Astrocyte of the hippocampus (primary cell): ENCODE measurements at regions not wholly inside any gene's neighbourhood (a gene's known extent, or its start where the extent isn't known, plus 50 kb on each side); places are given as distances from the start of the nearest gene placed in this dataset.
"Not testable (repeated sequence)": the region's sequence is repeated elsewhere in the genome, so short reads cannot be mapped to it uniquely, and the experiment has no call there.

Experiments
- DNase-seq: peaks from one replicate; pipeline ENCODE4 v3.0.0; 2011; ENCODE audit warnings: low read depth, low spot score

DNA sequence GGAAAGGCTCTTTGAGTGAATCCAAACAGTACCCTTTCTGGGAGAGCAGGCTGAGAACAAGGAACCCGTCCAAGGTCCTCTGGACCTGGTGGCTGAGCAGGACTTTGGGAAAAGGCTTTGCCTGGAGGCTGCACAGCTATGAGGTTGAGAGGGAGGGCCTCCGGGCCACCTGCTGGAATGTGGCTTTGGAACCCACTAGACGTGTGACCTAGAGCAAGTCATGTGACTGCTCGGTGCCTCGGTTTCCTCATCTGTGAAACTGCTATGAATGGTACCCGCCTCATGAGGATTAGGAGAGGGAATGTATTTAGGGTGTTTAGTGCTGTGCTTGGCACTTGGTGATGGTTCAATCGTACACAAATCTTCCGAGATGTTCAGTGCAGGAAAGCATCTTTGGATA lies 50.4 kb downstream of the HAPSTR1 start:
- no peak for DNase-seq

DNA sequence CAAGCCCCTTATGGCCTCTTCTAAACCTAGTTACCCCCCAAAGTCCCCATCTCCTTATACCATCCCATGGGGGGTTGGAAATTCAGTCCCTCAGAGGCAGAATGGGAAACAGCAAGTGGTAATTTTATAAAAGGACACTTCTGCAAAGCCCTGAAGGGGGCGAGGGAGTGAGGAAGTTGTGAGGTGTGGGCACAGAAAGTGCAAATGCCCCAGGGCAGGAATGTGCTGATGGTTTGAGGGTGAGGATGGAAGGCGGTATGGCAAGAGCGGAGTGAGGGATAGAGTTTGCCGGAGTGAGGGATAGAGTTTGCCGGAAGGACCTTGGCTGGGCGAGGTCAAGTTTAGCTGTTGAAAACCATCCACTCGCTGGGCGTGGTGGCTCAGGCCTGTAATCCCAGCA lies 52.7 kb downstream of the HAPSTR1 start:
- no peak for DNase-seq

DNA sequence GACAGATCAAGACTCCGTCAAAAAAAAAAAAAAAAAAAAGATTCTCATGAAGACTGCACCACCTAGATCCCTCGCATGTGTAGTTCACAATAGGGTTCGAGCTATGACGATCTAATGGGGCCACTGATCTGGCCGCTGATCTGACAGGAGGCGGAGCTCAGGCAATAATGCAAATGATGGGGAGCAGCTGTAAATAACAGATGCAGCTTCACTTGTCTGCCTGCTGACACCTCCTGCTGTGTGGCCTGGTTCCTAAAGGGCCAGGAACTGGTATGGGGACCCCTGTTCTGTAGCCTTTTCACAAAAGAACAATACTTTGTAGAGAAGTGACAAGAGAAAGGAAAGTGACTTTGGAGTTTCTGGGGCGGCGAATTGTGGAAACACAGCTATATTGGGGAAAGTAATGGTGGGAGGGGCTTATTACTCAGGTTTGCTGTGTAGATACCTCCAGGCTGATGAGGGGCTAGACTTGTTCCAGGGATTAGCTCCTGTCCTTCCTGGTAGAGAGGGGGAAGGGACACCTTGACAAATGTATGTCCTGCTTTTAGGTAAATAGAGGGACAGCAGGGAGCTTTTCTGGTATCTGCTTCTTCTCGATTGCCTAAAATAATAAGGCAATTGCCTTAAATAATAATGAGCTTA lies 57.1 kb downstream of the HAPSTR1 start:
- DNase-seq: no peak

DNA sequence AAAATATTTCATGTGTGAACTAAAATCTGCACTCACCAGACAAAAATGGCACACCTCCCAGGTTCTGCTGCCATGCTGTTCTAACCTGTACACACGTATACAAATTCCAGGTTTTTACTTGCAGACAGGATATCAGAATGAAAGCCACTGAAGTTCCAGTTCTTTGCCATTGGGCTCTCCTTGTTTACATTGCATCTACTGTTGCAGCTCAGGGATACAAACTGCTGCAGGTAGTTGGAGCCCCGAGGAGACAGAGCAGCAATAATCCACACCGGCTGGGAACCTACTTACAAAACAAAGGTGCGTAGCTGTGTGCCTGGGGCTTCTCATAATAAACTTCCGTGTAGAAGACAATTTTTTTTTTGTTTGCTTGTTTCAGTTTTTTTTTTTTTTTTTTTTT lies 59.6 kb downstream of the HAPSTR1 start:
- DNase-seq: no peak

DNA sequence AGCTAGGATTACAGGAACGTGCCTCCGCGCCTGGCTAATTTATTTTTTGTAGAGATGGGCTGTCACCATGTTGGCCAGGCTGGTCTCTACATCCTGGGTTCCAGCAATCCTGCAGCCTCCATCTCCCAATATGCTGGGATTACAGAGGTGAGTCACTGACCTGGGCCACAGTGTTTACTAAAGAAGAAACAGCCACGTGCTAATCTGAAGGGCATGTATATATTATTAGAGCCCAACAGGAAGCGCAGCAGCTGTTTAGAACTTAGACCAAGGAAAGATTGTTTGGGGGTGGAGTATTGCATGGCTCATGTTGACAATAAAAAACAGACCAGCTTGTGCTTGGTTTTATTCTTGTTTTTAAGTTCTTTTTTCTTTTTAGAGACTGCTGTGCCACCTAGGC lies 60.2 kb downstream of the HAPSTR1 start:
- no peak for DNase-seq

DNA sequence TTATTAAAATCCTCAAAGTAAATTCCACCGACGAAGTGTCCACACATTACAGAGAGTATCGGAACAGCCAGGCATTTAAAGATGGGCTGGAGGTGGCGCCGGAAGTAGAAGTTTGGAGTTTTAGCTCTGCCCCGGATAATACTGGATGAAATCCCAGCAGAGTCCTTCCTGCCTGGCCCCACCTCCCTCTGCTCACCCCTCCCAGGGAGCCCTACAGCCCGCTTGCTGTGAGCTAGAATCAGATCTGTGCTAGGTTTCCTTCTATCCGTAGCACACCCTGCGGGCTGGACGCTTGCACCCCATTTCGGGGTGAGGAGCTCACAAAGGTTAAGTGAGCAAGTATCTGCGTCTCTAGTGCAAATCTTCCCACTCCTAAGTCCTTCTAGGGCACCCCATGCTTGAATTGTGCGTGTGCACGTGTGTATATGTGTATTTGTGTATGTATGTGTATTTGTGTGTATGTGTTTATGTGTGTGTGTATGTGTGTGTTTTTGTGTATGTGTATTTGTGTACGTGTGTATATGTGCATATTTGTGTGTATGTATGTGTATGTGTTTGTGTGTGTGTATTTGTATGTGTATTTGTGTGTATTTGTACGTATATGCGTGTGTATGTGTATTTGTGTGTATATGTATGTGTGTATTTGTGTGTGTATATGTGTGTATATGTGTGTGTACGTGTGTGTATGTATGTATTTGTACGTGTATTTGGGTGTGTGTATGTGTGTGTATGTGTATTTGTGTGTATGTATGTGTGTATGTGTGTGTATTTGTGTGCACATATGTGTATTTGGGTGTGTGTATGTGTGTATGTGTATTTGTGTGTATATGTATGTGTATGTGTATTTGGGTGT lies 61.4 kb downstream of the HAPSTR1 start:
- DNase-seq: no peak

DNA sequence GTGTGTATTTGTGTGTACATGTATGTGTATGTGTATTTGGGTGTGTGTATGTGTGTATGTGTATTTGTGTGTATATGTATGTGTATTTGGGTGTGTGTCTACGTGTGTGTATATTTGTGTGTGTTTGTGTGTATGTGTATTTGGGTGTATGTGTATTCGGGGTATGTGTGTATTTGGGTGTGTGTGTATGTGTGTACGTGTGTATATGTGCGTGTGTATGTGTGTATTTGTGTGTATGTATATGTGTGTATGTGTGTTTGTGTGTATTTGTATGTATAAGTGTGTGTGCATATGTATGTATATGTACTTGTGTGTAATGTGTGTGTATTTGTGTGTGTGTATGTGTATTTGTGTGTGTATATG lies 62.0 kb downstream of the HAPSTR1 start:
- no peak for DNase-seq

DNA sequence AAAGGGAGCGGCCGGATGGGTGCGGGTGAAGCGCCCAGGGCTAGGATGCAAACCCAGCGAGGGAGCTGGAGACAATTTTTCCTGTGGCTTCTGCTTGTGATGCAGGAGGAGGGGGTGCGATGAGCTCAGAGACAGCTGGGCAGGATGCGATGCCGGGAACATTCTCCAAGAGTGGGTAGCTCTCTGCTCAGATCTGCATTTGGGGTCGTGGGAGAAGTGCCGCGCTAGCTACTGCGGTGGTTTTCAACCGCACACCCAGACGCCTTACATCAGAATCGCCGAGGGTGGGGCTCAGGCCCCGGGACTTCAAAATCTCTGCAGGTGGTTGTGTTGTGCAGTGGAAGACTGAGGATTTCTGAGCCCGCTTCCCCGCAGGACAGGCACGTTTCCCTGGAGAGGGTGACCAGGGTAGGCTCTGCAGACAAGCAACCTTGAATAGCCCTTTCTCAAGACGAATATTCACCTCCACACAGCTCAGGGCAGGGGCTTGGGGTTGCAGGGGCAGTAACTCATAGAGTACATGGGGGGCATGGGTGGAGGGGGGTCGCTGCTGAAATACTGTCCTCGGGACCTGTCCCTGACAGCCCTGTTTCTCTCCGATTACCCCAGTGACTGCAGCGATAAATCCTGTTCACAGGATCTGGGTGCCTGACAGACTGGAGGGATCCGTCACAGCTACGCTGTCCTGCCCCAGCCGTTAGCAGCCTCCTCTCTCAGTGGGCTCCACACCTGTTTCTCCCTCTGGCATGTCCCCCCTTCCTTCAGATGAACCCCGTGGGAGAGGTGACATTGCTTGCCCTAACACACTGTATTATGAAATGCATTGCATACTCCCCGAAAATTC lies 63.3 kb downstream of the HAPSTR1 start:
- no peak for DNase-seq

DNA sequence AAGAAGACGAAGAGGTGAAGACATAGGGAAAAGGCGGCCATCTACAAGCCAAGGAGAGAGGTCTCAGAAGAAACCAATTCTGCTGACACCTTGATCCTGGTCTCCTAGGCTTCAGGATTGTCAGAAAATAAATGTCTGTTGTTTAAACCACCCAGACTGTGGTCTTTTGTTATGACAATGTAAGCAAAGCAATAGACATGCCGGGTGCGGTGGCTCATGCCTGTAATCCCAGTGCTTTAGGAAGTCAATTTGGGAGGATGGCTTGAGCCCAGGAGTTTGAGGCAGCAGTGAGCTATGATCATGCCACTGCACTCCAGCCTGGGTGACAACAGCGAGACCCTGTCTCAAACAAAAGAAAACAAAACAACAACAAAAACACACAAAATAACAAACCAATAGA lies 64.4 kb downstream of the HAPSTR1 start:
- no peak for DNase-seq

DNA sequence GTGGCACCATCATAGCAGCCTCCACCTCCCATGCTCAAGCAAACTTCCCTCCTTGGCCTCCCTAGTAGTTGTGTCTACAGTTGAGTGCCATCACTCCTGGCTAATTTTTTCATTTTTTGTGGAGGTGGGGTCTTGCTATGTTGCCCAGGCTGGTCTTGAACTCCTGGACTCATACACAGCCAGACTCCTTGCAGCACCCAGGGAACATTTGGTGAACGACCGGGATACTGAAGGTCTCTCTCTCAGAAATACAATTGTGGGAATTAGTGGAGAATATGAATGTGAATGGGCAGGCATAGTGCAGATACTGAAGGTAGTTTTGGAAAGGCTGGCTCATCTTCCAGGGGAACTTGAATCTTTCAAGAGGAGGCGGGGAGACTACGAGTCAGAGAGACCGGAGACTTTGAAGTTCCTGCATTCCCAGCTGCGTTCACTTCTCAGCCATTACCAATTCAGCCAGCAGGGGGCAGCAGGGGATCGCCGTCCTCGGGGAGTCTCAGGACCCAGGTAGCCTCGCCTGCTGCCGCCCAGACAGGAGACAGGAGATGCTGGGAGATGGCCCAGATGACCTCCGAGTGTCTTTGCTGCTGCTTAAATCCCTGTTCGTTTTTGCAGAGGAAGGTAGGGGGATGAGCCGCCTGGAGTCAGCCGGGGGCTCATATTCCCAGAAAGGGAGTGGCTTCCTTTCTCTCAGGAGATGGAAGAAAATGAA lies 68.6 kb downstream of the HAPSTR1 start:
- peak; percentile 80 for DNase-seq

DNA sequence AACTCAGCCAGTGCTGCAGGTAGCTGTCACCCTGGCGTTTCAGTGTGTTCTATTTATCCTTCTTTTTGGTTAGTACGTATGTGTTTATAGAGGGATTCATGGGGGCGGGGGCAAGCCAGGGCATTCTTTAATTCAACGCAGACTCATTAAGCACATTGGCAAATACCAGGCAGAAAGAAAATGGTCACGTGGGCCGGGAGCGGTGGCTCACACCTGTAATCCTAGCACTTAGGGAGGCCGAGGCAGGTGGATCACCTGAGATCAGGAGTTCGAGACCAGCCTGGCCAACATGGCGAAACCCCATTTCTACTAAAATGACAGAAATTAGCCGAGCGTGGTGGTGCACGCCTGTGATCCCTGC lies 69.1 kb downstream of the HAPSTR1 start:
- no peak for DNase-seq

DNA sequence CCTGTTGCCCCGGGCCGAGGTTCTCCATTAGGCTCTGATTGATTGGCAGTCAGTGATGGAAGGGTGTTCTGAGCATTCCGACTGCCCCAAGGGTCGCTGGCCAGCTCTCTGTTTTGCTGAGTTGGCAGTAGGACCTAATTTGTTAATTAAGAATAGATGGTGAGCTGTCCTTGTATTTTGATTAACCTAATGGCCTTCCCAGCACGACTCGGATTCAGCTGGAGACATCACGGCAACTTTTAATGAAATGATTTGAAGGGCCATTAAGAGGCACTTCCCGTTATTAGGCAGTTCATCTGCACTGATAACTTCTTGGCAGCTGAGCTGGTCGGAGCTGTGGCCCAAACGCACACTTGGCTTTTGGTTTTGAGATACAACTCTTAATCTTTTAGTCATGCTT lies 74.2 kb downstream of the HAPSTR1 start:
- no peak for DNase-seq

DNA sequence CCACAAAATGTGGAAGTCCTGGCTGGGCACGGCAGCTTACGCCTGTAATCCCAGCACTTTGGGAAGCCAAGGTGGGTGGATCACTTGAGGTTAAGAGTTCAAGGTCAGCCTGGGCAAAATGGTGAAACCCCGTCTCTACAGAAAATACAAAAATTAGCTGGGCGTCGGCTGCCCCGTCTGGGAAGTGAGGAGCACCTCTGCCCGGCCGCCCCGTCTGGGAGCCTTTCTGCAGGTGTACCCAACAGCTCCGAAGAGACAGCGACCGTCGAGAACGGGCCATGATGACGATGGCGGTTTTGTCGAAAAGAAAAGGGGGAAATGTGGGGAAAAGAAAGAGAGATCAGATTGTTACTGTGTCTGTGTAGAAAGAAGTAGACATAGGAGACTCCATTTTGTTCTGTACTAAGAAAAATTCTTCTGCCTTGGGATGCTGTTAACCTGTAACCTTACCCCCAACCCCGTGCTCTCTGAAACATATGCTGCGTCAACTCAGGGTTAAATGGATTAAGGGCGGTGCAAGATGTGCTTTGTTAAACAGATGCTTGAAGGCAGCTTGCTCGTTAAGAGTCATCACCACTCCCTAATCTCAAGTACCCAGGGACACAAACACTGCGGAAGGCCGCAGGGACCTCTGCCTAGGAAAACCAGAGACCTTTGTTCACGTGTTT lies 75.0 kb downstream of the HAPSTR1 start:
- DNase-seq: not testable (repeated sequence)

DNA sequence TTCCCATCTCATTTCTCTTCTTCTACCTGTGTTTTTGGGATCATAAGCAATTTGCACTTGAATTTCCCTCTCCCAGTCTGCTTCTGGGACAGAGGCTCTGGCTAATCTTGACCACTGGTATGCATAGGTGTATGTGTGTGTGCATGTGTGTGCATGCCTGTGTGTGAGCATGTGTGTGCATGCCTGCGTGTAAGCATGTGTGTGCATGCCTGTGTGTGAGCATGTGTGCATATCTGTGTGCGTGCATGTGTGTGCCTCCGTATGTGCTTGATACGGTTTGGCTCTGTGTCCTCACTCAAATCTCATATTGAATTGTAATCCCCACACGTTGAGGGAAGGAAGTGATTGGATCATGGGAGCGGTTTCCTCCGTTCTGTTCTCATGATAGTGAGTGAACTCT lies 77.7 kb downstream of the HAPSTR1 start:
- no peak for DNase-seq

DNA sequence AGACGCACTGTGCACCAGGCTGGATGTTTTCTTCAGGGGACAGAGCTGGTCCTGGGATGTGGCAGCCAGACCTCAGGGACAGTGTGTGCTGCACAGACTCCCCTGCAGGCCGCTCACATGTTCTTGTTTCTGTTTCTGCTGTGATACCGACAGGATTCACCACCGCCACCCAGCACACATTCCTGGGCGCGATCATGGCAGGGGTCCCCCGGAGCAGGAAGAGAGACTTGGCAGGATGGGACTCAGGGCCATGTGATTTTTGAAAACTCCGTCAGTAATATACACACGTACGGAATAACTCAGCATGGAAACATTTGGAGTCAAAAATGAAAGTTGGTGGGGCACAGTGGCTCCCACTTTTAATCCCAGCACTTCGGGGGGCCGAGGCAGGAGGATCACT lies 79.0 kb downstream of the HAPSTR1 start:
- DNase-seq: no peak

DNA sequence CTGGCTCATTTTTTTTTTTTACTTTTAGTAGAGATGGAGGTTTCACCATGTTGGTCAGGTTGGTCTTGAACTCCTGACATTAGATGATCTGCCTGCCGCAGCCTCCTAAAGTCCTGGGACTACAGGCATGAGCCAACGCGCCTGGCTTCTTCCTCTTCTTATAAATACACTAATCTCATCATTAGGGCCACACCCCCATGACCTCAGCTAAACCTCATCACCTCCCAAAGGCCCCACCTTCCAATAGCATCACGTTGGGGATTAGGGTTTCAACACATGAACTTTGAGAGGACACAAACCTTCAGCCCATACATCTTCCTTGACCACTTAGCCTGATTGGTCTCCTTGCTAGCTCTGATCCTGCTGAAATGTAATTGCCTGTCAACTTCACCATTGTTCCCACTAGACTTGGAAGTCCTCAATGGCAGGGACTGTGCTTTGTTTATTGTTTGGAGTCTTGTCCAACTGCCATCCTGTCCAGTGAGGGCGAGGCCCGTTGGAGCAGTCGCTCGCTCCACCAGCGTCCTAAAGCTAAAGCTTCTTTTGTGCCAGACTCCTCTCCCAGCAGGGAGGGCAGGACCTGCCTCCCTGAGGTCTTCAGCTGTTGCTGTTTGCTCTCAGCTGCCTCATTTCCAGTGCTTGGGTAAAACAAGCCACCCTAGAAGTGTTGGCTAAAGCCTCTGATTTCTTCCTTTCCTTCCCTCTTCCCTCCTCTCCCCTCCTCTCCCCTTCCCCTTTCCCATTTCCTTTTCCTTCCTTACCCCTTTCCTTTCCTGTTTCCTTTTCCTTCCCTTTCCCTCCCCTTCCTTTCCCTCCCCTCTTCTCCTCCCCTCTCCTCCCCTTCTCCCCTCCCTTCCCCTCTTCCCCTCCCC lies 85.3 kb downstream of the HAPSTR1 start:
- DNase-seq: no peak

DNA sequence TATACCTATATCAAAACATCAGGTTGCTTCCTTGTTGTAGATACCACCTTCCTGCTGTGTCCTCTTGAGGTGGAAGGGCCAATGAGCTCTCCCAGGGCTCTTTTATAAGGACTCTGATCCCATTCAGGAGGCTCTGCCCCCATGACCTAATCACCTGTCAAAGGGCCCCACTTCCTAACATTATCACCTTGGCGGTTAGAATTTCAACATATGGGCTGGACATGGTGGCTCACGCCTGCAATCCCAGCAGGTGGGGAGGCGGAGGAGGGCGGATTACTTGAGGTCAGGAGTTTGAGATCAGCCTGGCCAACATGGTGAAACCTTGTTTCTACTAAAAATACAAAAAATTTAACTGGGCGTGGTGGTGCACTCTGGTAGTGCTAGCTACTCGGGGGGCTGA lies 86.4 kb downstream of the HAPSTR1 start:
- DNase-seq: no peak

DNA sequence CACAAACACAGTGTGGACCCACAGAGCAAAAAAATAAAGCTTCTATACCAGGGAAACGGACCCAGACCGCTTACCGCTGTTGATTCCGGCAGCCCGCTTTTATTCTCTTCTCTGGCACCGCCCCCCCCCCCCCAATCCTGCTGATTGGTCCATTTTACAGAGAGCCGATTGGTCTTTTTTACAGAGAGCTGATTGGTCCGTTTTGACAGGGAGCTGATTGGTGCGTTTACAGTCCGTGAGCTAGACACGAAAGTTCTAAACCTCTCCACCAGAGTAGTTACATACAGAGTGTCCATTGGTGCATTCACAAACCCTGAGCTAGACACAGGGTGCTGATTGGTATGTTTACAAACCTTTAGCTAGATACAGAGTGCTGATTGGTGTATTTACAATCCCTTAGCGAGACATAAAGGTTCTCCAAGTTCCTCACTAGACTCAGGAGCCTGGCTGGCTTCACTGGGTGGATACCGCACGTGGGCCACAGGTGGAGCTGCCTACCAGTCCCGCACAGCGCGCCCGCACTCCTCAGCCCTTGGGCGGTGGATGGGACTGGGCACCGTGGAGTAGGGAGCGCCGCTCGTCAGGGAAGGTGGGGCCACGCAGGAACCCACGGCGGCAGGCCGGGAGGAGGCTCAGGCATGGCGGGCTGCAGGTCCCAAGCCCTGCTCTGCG lies 92.4 kb downstream of the HAPSTR1 start:
- no peak for DNase-seq

DNA sequence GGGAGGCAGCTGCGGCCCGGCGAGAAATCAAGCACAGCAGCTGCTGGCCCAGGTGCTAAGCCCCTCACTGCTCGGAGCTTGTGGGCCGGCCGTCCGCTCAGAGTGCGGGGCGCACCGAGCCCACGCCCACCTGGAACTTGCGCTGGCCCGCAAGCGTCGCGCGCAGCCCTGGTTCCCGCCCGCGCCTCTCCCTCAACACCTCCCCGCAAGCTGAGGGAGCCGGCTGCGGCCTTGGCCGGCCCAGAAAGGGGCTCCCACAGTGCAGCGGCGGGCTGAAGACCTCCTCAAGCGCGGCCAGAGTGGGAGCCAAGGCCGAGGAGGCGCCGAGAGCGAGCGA lies 92.9 kb downstream of the HAPSTR1 start:
- no peak for DNase-seq

DNA sequence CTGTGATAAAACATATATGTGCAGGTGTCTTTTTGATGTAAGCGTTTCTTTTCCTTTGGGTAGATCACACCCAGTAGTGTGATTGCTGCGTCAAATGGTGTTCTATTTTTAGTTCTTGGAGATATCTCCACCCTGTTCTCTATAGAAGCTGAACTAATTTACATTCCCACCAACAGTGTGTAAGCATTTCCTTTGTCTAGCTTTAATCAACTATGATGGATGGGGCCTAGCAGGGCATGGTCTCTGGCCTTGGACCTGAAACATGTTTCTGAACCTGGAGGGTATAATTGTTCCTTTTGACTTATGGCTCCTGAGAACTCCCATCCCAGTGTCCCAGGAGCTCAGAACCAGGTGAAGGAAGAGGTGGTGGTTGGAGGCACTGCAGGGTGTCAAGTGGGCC lies 93.9 kb downstream of the HAPSTR1 start:
- DNase-seq: no peak
